HL-60 (cell line): ENCODE measurements at regions not wholly inside any gene's neighbourhood (a gene's known extent, or its start where the extent isn't known, plus 50 kb on each side); places are given as distances from the start of the nearest gene placed in this dataset.

Experiments used
- DNase-seq, 2 experiments: peaks; one replicate each; pipeline ENCODE4 v3.0.0-alpha.2; 2010 to 2020; ENCODE audit warnings: low read depth in 1 of 2, low spot score in 1 of 2
- H3K27ac ChIP-seq: fragments of 250-450 bp; sonication (Bioruptor Pico); replicated peaks from 2 replicates; pipeline ENCODE4 v1.5.1; 2020; ENCODE audit warnings: mild to moderate bottlenecking, moderate library complexity
- H3K27me3 ChIP-seq: fragments of 250-450 bp; sonication (Bioruptor Pico); 2 replicates; pipeline ENCODE4 v1.5.1; 2021; ENCODE audit warnings: mild to moderate bottlenecking, moderate library complexity; ENCODE audit not compliant: insufficient read depth, poor library complexity, severe bottlenecking
- H3K4me3 ChIP-seq: replicated peaks from 2 replicates; pipeline ENCODE4 v1.5.1; 2011; ENCODE audit warnings: mild to moderate bottlenecking, control low read depth, low read length; ENCODE audit not compliant: insufficient read depth
- CTCF ChIP-seq: IDR thresholded peaks from one replicate; pipeline ENCODE4 v1.5.1; 2011; ENCODE audit warnings: low read length, control low read depth, inconsistent platforms; ENCODE audit not compliant: insufficient read depth
- GABPA ChIP-seq: IDR thresholded peaks from 2 replicates; pipeline ENCODE4 v1.6.1; 2012; ENCODE audit warnings: low read depth
- POLR2AphosphoS5 ChIP-seq: IDR thresholded peaks from 2 replicates; pipeline ENCODE4 v1.6.1; 2012; ENCODE audit warnings: low read depth
- REST ChIP-seq: IDR thresholded peaks from 2 replicates; pipeline ENCODE4 v1.6.1; 2012; ENCODE audit warnings: low read depth; ENCODE audit not compliant: insufficient replicate concordance
- SPI1 ChIP-seq: IDR thresholded peaks from 2 replicates; pipeline ENCODE4 v1.6.1; 2012; ENCODE audit warnings: low read depth, mild to moderate bottlenecking, borderline replicate concordance

GRCh38 chr10:78686444-78687060 lies 382.2 kb upstream of the ZMIZ1 start:
- TF ChIP-seq POLR2AphosphoS5 (no peak), SPI1 (no peak), CTCF (no peak), GABPA (no peak), REST (no peak)
- H3K4me3 ChIP-seq = no peak overlapping the region
- no peaks in the 10 kb centered on the region for H3K27me3 ChIP-seq
- H3K27ac ChIP-seq = no peak overlapping the region
- DNase-seq = no peak

- no peak for DNase-seq
- Histone ChIP-seq H3K4me3 (no peak overlapping the region), H3K27ac (no peak overlapping the region), H3K27me3 (no peaks in the 10 kb centered on the region)
- no peak for TF ChIP-seq CTCF
- no peak for TF ChIP-seq POLR2AphosphoS5
- no peak for TF ChIP-seq REST
- TF ChIP-seq GABPA = no peak
- no peak for TF ChIP-seq SPI1
These were observed 381.1 kb upstream of the ZMIZ1 start for GRCh38 chr10:78687626-78688025.

GRCh38 chr10:78688230-78688900 lies 380.4 kb upstream of the ZMIZ1 start:
- no peak overlapping the region for H3K4me3 ChIP-seq
- no peak for TF ChIP-seq POLR2AphosphoS5
- no peak for TF ChIP-seq CTCF
- TF ChIP-seq REST = no peak
- no peak for TF ChIP-seq GABPA
- no peak for TF ChIP-seq SPI1
- no peaks in the 10 kb centered on the region for H3K27me3 ChIP-seq
- DNase-seq = no peak
- H3K27ac ChIP-seq = no peak overlapping the region
